ENCODE measurements at regions not wholly inside any gene's neighbourhood (a gene's known extent, or its start where the extent isn't known, plus 50 kb on each side); places are given as distances from the start of the nearest gene placed in this dataset.

DNA sequence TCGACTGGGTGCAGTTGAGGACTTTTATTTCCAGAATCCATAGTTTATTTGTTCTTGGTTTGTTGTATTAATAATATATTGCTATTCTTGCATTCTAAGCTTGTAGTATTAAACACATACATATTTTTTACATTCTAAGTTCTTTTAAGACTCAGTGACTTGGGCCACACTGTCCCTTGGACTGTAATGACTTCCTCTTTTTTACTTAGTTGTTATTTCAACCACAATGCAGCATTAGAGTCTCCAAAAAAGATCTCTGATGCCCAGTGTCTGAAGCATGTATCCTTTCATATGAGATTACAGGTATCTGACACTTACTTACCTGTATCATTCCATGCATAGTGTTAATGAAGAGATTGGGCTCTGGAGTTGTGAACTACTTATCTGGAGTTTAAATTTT is 864.9 kb upstream of the PCDH20 start:
- Histone ChIP-seq H3K56ac (ENCODE audit: extremely low read depth, insufficient read depth, low read length) (no peak overlapping the region), H3K18ac (ENCODE audit: low read depth, low read length) (no peak overlapping the region), H4K91ac (ENCODE audit: insufficient read depth, low read depth, low read length) (no peak overlapping the region), H2AK5ac (ENCODE audit: low read depth, low read length) (no peak overlapping the region), H3K23ac (ENCODE audit: low read depth, low read length) (no peak overlapping the region), H2BK120ac (ENCODE audit: low read depth, low read length) (no peak overlapping the region), H3K9me3 (ENCODE audit: control insufficient read depth, insufficient read depth, low read length) (no peaks in the 10 kb centered on the region), H3K9me1 (ENCODE audit: insufficient read depth, low read length) (no peaks in the 10 kb centered on the region), H2BK15ac (ENCODE audit: low read depth, low read length) (no peak overlapping the region), H2BK5ac (ENCODE audit: low read depth, low read length, poor library complexity, severe bottlenecking) (no peak overlapping the region), H2AFZ (replicated peaks; ENCODE audit: low read length, poor library complexity) (no peak overlapping the region), H4K8ac (ENCODE audit: low read depth in 2 of 2, low read length in 2 of 2) (no peak overlapping the region), H2BK20ac (ENCODE audit: low read depth, low read length) (no peak overlapping the region), H3K4me1 (ENCODE audit: control insufficient read depth, insufficient read depth, low read length) (no peaks in the 10 kb centered on the region), H3K14ac (replicated peaks; ENCODE audit: low read depth, low read length) (no peak overlapping the region), H3K4ac (ENCODE audit: low read depth, low read length) (no peak overlapping the region), H3K79me1 (ENCODE audit: low read depth in 1 of 2, low read length in 2 of 2) (no peaks in the 10 kb centered on the region), H3K4me3 (ENCODE audit: insufficient read depth, low read depth, low read length) (no peak overlapping the region), H3K4me2 (ENCODE audit: low read depth, low read length) (no peak overlapping the region), H3K27me3 (ENCODE audit: control insufficient read depth, insufficient read depth, low read length) (no peaks in the 10 kb centered on the region), H3K27ac (ENCODE audit: insufficient read depth, low read length) (no peak overlapping the region), H4K5ac (ENCODE audit: low read depth, low read length) (no peak overlapping the region), H4K20me1 (ENCODE audit: insufficient read depth, low read length) (no peaks in the 10 kb centered on the region), H3K36me3 (ENCODE audit: control insufficient read depth, insufficient read depth, low read length) (no peaks in the 10 kb centered on the region), H2AK9ac (replicated peaks; ENCODE audit: low read depth, low read length, poor library complexity) (no peak overlapping the region), H3K9ac (ENCODE audit: low read depth, low read length) (no peak overlapping the region)
- TF ChIP-seq, protein P1, sequence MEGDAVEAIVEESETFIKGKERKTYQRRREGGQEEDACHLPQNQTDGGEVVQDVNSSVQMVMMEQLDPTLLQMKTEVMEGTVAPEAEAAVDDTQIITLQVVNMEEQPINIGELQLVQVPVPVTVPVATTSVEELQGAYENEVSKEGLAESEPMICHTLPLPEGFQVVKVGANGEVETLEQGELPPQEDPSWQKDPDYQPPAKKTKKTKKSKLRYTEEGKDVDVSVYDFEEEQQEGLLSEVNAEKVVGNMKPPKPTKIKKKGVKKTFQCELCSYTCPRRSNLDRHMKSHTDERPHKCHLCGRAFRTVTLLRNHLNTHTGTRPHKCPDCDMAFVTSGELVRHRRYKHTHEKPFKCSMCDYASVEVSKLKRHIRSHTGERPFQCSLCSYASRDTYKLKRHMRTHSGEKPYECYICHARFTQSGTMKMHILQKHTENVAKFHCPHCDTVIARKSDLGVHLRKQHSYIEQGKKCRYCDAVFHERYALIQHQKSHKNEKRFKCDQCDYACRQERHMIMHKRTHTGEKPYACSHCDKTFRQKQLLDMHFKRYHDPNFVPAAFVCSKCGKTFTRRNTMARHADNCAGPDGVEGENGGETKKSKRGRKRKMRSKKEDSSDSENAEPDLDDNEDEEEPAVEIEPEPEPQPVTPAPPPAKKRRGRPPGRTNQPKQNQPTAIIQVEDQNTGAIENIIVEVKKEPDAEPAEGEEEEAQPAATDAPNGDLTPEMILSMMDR (conservative IDR thresholded peaks at IDR 0.05; ENCODE audit: low read depth, low read length) = no peak
- no peak for TF ChIP-seq FOS (IDR thresholded peaks at IDR 0.05; ENCODE audit: low read depth, low read length)
- no peak for TF ChIP-seq MAFK (IDR thresholded peaks at IDR 0.05; ENCODE audit: low read depth, low read length)
- TF ChIP-seq RCOR1 (IDR thresholded peaks at IDR 0.05; ENCODE audit: insufficient replicate concordance, low read length) = no peak
- no peak for TF ChIP-seq POLR2A (IDR thresholded peaks at IDR 0.05; ENCODE audit: low read depth, low read length)
- in situ Hi-C loops (cut with MboI; ENCODE audit: low sequenced_read_pairs) = no loop called here
- dilution Hi-C loops (cut with HindIII; ENCODE audit: low sequenced_read_pairs, unreplicated experiment) = no loop called here
- DNase-seq (no peak), ATAC-seq (ENCODE audit: low read depth) (no peak)
- ChIA-PET POLR2A (ENCODE audit: unreplicated experiment) (no interaction called here), CTCF (no interaction called here)
- intact Hi-C loops (cut with micrococcal nuclease) = no loop called here
- BruUV-seq (replicated peaks) = no TSS peak
- WGBS, 2 experiments (ENCODE audit: extremely low coverage in 2 of 2, insufficient read length in 1 of 2) = no CpG with 5 or more reads among the region's 1 CpG
